ENCODE measurements at regions not wholly inside any gene's neighbourhood (a gene's known extent, or its start where the extent isn't known, plus 50 kb on each side); places are given as distances from the start of the nearest gene placed in this dataset.

- H3K27me3 ChIP-seq, result no peaks in the 10 kb centered on the region
- no peaks in the 10 kb centered on the region for H3K4me1 ChIP-seq
- H3K4me3 ChIP-seq, result no peak overlapping the region
- ATAC-seq, result no peak
- H3K27ac ChIP-seq, result no peak overlapping the region
- no peaks in the 10 kb centered on the region for H3K9me3 ChIP-seq
- no peak for TF ChIP-seq CTCF (IDR thresholded peaks at IDR 0.05)
- DNase-seq, result no peak
- no peaks in the 10 kb centered on the region for H3K36me3 ChIP-seq
- intact Hi-C loops (cut with DNase I), result no loop called here
These were observed 603.4 kb upstream of the GBE1 start for GRCh38 chr3:82364827-82365226.

DNA sequence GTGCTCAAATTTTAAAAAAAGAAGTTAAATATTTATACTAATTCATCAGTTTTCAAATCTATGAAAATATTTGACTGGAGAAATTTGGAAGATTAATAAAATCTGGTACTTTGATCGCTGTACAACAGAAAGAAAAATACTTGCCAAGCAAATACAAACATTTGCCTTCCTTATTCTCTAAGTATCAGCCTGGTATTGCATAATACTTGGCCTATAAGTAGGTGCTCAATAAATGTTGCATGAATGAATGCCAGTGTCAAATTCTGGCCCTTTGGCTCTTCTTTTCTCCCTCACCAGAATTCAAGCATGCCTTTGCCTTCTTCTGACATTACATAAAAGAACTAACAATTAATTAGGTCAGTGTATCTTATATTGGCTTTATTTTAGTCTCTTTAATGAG lies 601.7 kb upstream of the GBE1 start:
- H3K27me3 ChIP-seq, result no peaks in the 10 kb centered on the region
- H3K4me1 ChIP-seq, result no peaks in the 10 kb centered on the region
- no peaks in the 10 kb centered on the region for H3K9me3 ChIP-seq
- ATAC-seq (no peak), DNase-seq (no peak)
- H3K27ac ChIP-seq, result no peak overlapping the region
- no peak overlapping the region for H3K4me3 ChIP-seq
- H3K36me3 ChIP-seq, result no peaks in the 10 kb centered on the region
- no peak for TF ChIP-seq CTCF (IDR thresholded peaks at IDR 0.05)
- intact Hi-C loops (cut with DNase I), result no loop called here

DNA sequence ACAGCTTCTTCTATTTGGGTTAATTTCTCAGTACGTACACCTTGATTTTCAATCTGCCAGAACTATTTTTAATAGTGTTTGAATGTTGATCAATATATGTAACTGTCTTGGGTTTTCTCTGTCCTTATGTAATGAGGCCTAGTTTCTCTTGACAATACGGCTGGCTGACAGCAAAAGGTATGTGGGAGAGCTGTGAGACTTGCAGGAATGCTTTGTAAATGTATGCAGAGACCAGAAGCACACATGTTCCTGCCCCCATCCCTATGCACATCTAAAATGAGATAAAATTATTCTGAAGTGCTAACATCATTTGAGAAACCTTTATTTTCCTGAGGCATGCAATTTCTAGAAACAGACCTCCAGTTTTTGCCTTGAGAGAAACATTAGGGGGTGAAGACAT lies 593.8 kb upstream of the GBE1 start:
- H3K4me1 ChIP-seq, result no peaks in the 10 kb centered on the region
- no peak overlapping the region for H3K27ac ChIP-seq
- no peak for TF ChIP-seq CTCF (IDR thresholded peaks at IDR 0.05)
- H3K4me3 ChIP-seq, result no peak overlapping the region
- H3K9me3 ChIP-seq, result no peaks in the 10 kb centered on the region
- H3K36me3 ChIP-seq, result no peaks in the 10 kb centered on the region
- ATAC-seq (no peak), DNase-seq (no peak)
- intact Hi-C loops (cut with DNase I), result no loop called here
- no peaks in the 10 kb centered on the region for H3K27me3 ChIP-seq

DNA sequence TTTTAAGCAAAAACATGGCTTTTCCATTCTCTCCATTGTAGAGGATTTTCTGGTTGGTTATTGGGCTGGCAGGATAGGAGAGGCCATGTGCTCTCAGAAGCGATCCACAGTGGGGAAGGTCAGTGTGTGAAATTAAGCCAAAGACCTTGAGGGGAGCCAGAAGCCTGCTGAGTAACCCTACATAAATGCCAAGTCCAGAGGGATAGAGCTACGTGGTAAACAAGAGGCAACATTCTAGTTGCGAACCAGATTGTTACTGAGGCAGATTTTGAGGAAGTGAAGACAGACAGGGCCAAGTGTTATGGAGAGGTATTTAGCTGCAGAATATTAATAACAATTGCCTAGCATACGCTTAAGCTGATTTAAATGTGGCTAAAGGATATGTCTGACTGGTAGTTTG lies 592.8 kb upstream of the GBE1 start:
- H3K4me3 ChIP-seq, result no peak overlapping the region
- DNase-seq (no peak), ATAC-seq (peak; percentile 57)
- H3K27me3 ChIP-seq, result no peaks in the 10 kb centered on the region
- no peak overlapping the region for H3K27ac ChIP-seq
- TF ChIP-seq CTCF (IDR thresholded peaks at IDR 0.05), result no peak
- intact Hi-C loops (cut with DNase I), result no loop called here
- H3K9me3 ChIP-seq, result no peaks in the 10 kb centered on the region
- no peaks in the 10 kb centered on the region for H3K4me1 ChIP-seq
- H3K36me3 ChIP-seq, result no peaks in the 10 kb centered on the region

DNA sequence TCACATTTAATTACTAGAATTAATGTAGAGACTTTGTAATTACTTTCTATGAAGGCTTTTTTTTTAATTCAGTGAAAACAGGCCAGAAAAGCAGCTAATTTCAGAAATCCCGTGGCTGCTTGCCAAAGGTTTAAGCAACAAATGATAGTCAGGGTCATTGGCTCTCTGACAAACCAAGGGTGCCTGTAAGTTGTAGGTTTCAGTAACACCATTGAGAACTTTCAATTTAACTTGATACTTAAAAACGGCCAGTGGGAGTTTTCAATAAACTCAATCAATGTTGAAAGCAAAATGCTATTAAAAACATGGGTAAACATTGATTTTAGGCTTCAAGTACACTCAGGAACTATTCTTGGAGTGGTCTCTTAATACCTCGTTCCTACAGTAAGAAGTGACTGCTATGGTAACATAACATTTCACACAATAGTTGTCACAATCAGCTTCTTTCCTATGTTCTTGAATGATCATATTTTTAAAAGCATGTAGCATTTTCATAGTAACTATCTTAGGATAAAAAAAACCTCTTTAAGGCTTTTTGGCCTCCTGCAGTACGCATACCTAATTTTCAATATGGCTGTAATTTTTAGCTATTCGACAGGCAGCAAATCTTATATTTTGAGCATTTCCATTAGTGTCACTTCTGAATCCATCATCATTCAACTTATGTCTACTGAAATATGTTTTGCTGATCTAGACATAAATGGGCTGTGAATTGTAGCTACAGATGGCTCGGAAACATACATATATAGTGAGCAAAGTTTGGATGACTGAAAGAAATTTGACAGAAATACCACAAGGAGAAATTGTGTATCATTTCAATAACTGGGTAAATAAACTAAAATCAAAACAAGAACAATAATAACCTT lies 592.1 kb upstream of the GBE1 start:
- intact Hi-C loops (cut with DNase I), result no loop called here
- DNase-seq (peak in 2 of 4 donors; percentile 22 to 44), ATAC-seq (peak; percentile 89)
- no peak for TF ChIP-seq CTCF (IDR thresholded peaks at IDR 0.05)
- Histone ChIP-seq H3K27me3 (no peaks in the 10 kb centered on the region), H3K27ac (no peak overlapping the region), H3K9me3 (no peaks in the 10 kb centered on the region), H3K36me3 (no peaks in the 10 kb centered on the region), H3K4me1 (peaks cover 0 to 5% of the 10 kb centered on the region in 2 donors), H3K4me3 (no peak overlapping the region)

All from left lung (tissue), 4 donors.